ENCODE measurements at regions not wholly inside any gene's neighbourhood (a gene's known extent, or its start where the extent isn't known, plus 50 kb on each side); places are given as distances from the start of the nearest gene placed in this dataset.

GRCh38 chr6:40688214-40688761, 101.1 kb upstream of the LRFN2 start:
- Histone ChIP-seq H3K27ac (ENCODE audit: low read depth, low read length) (no peak overlapping the region), H3K4me2 (ENCODE audit: low read length) (no peak overlapping the region), H3K27me3 (ENCODE audit: control insufficient read depth, low read length) (peaks cover 18% of the 10 kb centered on the region), H3K4me3 (ENCODE audit: low read length) (no peak overlapping the region), H4K20me1 (ENCODE audit: control insufficient read depth, insufficient read depth, low read depth, low read length) (no peaks in the 10 kb centered on the region), H3K9me2 (replicated peaks; ENCODE audit: control insufficient read depth, low read length) (no peaks in the 10 kb centered on the region), H3F3A (ENCODE audit: control insufficient read depth, insufficient read depth) (no peaks in the 10 kb centered on the region), H3K4me1 (ENCODE audit: control insufficient read depth, low read length) (no peaks in the 10 kb centered on the region), H3K36me3 (ENCODE audit: control insufficient read depth, low read length) (no peaks in the 10 kb centered on the region), H3K9me3 (ENCODE audit: control insufficient read depth, insufficient read depth, low read length) (no peaks in the 10 kb centered on the region), H3K79me2 (ENCODE audit: control insufficient read depth, low read length) (no peaks in the 10 kb centered on the region)
- TF ChIP-seq EZH2phosphoT487 (IDR thresholded peaks at IDR 0.05; ENCODE audit: borderline replicate concordance, low read length) (no peak), CTCF (IDR thresholded peaks at IDR 0.05; ENCODE audit: low read depth, low read length, poor library complexity, severe bottlenecking) (no peak)

GRCh38 chr6:40685862-40686261, 98.7 kb upstream of the LRFN2 start:
- Histone ChIP-seq H4K20me1 (ENCODE audit: control insufficient read depth, insufficient read depth, low read depth, low read length) (no peaks in the 10 kb centered on the region), H3K4me2 (ENCODE audit: low read length) (no peak overlapping the region), H3K36me3 (ENCODE audit: control insufficient read depth, low read length) (no peaks in the 10 kb centered on the region), H3K4me1 (ENCODE audit: control insufficient read depth, low read length) (no peaks in the 10 kb centered on the region), H3K27me3 (ENCODE audit: control insufficient read depth, low read length) (peaks cover 34% of the 10 kb centered on the region), H3K9me3 (ENCODE audit: control insufficient read depth, insufficient read depth, low read length) (no peaks in the 10 kb centered on the region), H3K9me2 (replicated peaks; ENCODE audit: control insufficient read depth, low read length) (no peaks in the 10 kb centered on the region), H3F3A (ENCODE audit: control insufficient read depth, insufficient read depth) (no peaks in the 10 kb centered on the region), H3K79me2 (ENCODE audit: control insufficient read depth, low read length) (no peaks in the 10 kb centered on the region), H3K4me3 (ENCODE audit: low read length) (no peak overlapping the region), H3K27ac (ENCODE audit: low read depth, low read length) (no peak overlapping the region)
- TF ChIP-seq EZH2phosphoT487 (IDR thresholded peaks at IDR 0.05; ENCODE audit: borderline replicate concordance, low read length) (no peak), CTCF (IDR thresholded peaks at IDR 0.05; ENCODE audit: low read depth, low read length, poor library complexity, severe bottlenecking) (no peak)

GRCh38 chr6:40681622-40682021, 94.5 kb upstream of the LRFN2 start:
- no peak overlapping the region for H3K4me3 ChIP-seq (ENCODE audit: low read length)
- no peaks in the 10 kb centered on the region for H4K20me1 ChIP-seq (ENCODE audit: control insufficient read depth, insufficient read depth, low read depth, low read length)
- H3K27ac ChIP-seq (ENCODE audit: low read depth, low read length): no peak overlapping the region
- no peaks in the 10 kb centered on the region for H3K36me3 ChIP-seq (ENCODE audit: control insufficient read depth, low read length)
- H3K9me2 ChIP-seq (replicated peaks; ENCODE audit: control insufficient read depth, low read length): no peaks in the 10 kb centered on the region
- TF ChIP-seq CTCF (IDR thresholded peaks at IDR 0.05; ENCODE audit: low read depth, low read length, poor library complexity, severe bottlenecking): no peak
- no peak for TF ChIP-seq EZH2phosphoT487 (IDR thresholded peaks at IDR 0.05; ENCODE audit: borderline replicate concordance, low read length)
- H3K9me3 ChIP-seq (ENCODE audit: control insufficient read depth, insufficient read depth, low read length): no peaks in the 10 kb centered on the region
- H3K4me2 ChIP-seq (ENCODE audit: low read length): no peak overlapping the region
- no peaks in the 10 kb centered on the region for H3K4me1 ChIP-seq (ENCODE audit: control insufficient read depth, low read length)
- H3F3A ChIP-seq (ENCODE audit: control insufficient read depth, insufficient read depth): no peaks in the 10 kb centered on the region
- peaks cover 38% of the 10 kb centered on the region for H3K27me3 ChIP-seq (ENCODE audit: control insufficient read depth, low read length)
- H3K79me2 ChIP-seq (ENCODE audit: control insufficient read depth, low read length): no peaks in the 10 kb centered on the region

Measured in DOHH2 (cell line).